ENCODE measurements at regions not wholly inside any gene's neighbourhood (a gene's known extent, or its start where the extent isn't known, plus 50 kb on each side); places are given as distances from the start of the nearest gene placed in this dataset.

DNA sequence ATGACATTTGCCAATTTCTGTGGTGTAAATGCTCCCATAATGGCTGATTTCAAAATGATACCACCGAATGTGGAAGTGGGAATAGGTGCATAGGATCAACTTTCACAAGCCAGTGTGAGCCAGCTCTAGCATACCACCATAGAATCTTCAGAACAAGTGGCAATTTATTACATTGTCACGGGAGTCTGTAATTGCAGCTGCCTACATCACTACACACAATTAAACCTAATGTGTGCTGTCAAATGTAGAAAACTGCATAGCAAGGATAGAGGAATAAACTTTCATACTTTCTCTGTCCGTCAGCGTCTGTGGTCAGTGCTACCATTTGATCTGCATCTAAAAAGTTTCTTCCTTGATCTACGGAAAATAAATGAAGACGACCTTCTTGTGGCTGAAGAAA, 417.8 kb upstream of the TOM1L1 start:
- no peak for TF ChIP-seq POLR2A (IDR thresholded peaks at IDR 0.05)
- TF ChIP-seq, protein P1, sequence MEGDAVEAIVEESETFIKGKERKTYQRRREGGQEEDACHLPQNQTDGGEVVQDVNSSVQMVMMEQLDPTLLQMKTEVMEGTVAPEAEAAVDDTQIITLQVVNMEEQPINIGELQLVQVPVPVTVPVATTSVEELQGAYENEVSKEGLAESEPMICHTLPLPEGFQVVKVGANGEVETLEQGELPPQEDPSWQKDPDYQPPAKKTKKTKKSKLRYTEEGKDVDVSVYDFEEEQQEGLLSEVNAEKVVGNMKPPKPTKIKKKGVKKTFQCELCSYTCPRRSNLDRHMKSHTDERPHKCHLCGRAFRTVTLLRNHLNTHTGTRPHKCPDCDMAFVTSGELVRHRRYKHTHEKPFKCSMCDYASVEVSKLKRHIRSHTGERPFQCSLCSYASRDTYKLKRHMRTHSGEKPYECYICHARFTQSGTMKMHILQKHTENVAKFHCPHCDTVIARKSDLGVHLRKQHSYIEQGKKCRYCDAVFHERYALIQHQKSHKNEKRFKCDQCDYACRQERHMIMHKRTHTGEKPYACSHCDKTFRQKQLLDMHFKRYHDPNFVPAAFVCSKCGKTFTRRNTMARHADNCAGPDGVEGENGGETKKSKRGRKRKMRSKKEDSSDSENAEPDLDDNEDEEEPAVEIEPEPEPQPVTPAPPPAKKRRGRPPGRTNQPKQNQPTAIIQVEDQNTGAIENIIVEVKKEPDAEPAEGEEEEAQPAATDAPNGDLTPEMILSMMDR (IDR thresholded peaks at IDR 0.05) = no peak

All from uterus (tissue), 2 donors.